ENCODE measurements at regions not wholly inside any gene's neighbourhood (a gene's known extent, or its start where the extent isn't known, plus 50 kb on each side); places are given as distances from the start of the nearest gene placed in this dataset.

GRCh38 chr13:73179650-73180274 is 121.0 kb downstream of the KLF5 start:
- TF ChIP-seq EZH2 (IDR thresholded peaks at IDR 0.05) (no peak), POLR2AphosphoS5 (IDR thresholded peaks at IDR 0.05; ENCODE audit: borderline replicate concordance, low read depth, low read length) (no peak)

All from SK-N-MC (cell line).